AG04450 (cell line): ENCODE measurements at regions not wholly inside any gene's neighbourhood (a gene's known extent, or its start where the extent isn't known, plus 50 kb on each side); places are given as distances from the start of the nearest gene placed in this dataset.
A peak's percentile ranks its signal among the peaks of the same experiment; 100 is the strongest.

Source experiments
- CTCF ChIA-PET: fragments of 300-600, 350-600 bp; formaldehyde crosslinking; extraction: SDS; loops from one replicate; lab custom pipeline; 2022; ENCODE audit warnings: antibody characterized with exemption, inconsistent platforms; lab: Charles Lee
- POLR2A ChIA-PET: fragments of 350-600 bp; formaldehyde crosslinking; extraction: SDS; loops from one replicate; lab custom pipeline; 2021; ENCODE audit warnings: antibody characterized with exemption, inconsistent platforms; lab: Yijun Ruan, JAX
- DNase-seq: peaks from one replicate; pipeline ENCODE4 v3.0.0-alpha.2; 2011; ENCODE audit warnings: low read depth, low spot score
- H3K27ac ChIP-seq: one replicate; pipeline ENCODE4 v1.5.1; 2012; ENCODE audit warnings: low read depth, low read length, control low read depth
- H3K27me3 ChIP-seq: one replicate; pipeline ENCODE4 v1.6.0; 2012; ENCODE audit warnings: low read length; ENCODE audit not compliant: control insufficient read depth, insufficient read depth
- H3K4me3 ChIP-seq: 2 replicates; pipeline ENCODE4 v1.5.1; 2011; ENCODE audit warnings: mild to moderate bottlenecking, low read depth, low read length, control low read depth
- H3K9me3 ChIP-seq: 2 replicates; pipeline ENCODE4 v1.5.1; 2012; ENCODE audit warnings: low read length; ENCODE audit not compliant: control insufficient read depth, insufficient read depth
- CTCF ChIP-seq: IDR thresholded peaks from 2 replicates; pipeline ENCODE4 v1.5.1; 2011; ENCODE audit warnings: low read depth, low read length, control low read depth, inconsistent platforms

GRCh38 chr3:148197061-148197460, 500.6 kb upstream of the AGTR1 start:
- Histone ChIP-seq H3K27me3 (no peaks in the 10 kb centered on the region), H3K4me3 (no peak overlapping the region), H3K9me3 (no peaks in the 10 kb centered on the region), H3K27ac (no peak overlapping the region)
- CTCF ChIA-PET = interaction anchor here (0.6 kb wide), 1 partner anchor 1556 kb away, joined by 3 read pairs; no protein-coding TSS in a partner anchor
- TF ChIP-seq CTCF = no peak
- POLR2A ChIA-PET = no interaction called here
- DNase-seq = no peak

- TF ChIP-seq CTCF = no peak
- Histone ChIP-seq H3K4me3 (no peak overlapping the region), H3K27me3 (no peaks in the 10 kb centered on the region), H3K9me3 (no peaks in the 10 kb centered on the region), H3K27ac (no peak overlapping the region)
- POLR2A ChIA-PET = no interaction called here
- CTCF ChIA-PET = interaction anchor here (1.0 to 1.1 kb wide), 2 partner anchors 14 to 20 kb away, joined by 4 to 5 read pairs; no protein-coding TSS in a partner anchor
- DNase-seq = no peak
These were observed 495.3 kb upstream of the AGTR1 start for GRCh38 chr3:148202386-148202785.

GRCh38 chr3:148203297-148204010, 494.2 kb upstream of the AGTR1 start:
- Histone ChIP-seq H3K27ac (no peak overlapping the region), H3K4me3 (peak overlapping the region; percentile 10; the same call in 1 of the 2 replicates), H3K9me3 (no peaks in the 10 kb centered on the region), H3K27me3 (no peaks in the 10 kb centered on the region)
- TF ChIP-seq CTCF = no peak
- DNase-seq = no peak
- ChIA-PET POLR2A (interaction anchor here (0.7 kb wide), 1 partner anchor 1003 kb away, joined by 3 read pairs; no protein-coding TSS in a partner anchor), CTCF (no interaction called here)

- DNase-seq = no peak
- CTCF ChIA-PET = no interaction called here
- POLR2A ChIA-PET = interaction anchor here (0.7 kb wide), 1 partner anchor 1004 kb away, joined by 3 read pairs; no protein-coding TSS in a partner anchor
- Histone ChIP-seq H3K27ac (no peak overlapping the region), H3K4me3 (no peak overlapping the region), H3K9me3 (no peaks in the 10 kb centered on the region), H3K27me3 (no peaks in the 10 kb centered on the region)
- no peak for TF ChIP-seq CTCF
These were observed 493.6 kb upstream of the AGTR1 start for GRCh38 chr3:148204131-148204530.

GRCh38 chr3:148205977-148206376, 491.7 kb upstream of the AGTR1 start:
- DNase-seq = no peak
- CTCF ChIA-PET = interaction anchor here (1.5 kb wide), 1 partner anchor 129 kb away, joined by 4 read pairs; no protein-coding TSS in a partner anchor
- TF ChIP-seq CTCF = no peak
- Histone ChIP-seq H3K27ac (no peak overlapping the region), H3K27me3 (no peaks in the 10 kb centered on the region), H3K4me3 (no peak overlapping the region), H3K9me3 (no peaks in the 10 kb centered on the region)
- POLR2A ChIA-PET = no interaction called here
